Hepatic stellate cell (primary cell): ENCODE measurements at regions not wholly inside any gene's neighbourhood (a gene's known extent, or its start where the extent isn't known, plus 50 kb on each side); places are given as distances from the start of the nearest gene placed in this dataset.
"Not testable (repeated sequence)": the region's sequence is repeated elsewhere in the genome, so short reads cannot be mapped to it uniquely, and the experiment has no call there.

Source experiments
- DNase-seq: peaks from one replicate; pipeline ENCODE4 v3.0.0; 2011; ENCODE audit warnings: low spot score

- no peak for DNase-seq
Measured at GRCh38 chr14:39576736-39577135, 144.5 kb upstream of the FBXO33 start.

- DNase-seq, result no peak
Measured at GRCh38 chr14:39576258-39576657, 144.0 kb upstream of the FBXO33 start.

- no peak for DNase-seq
Measured at GRCh38 chr14:39568809-39569538, 136.7 kb upstream of the FBXO33 start.

- no peak for DNase-seq
Measured at GRCh38 chr14:39566795-39567194, 134.6 kb upstream of the FBXO33 start.

GRCh38 chr14:39563361-39563760 is 131.1 kb upstream of the FBXO33 start:
- DNase-seq, result no peak

- DNase-seq, result no peak
Measured at GRCh38 chr14:39562175-39562574, 129.9 kb upstream of the FBXO33 start.

- DNase-seq, result no peak
Measured at GRCh38 chr14:39558525-39558924, 126.3 kb upstream of the FBXO33 start.

GRCh38 chr14:39555749-39556148 is 123.5 kb upstream of the FBXO33 start:
- DNase-seq, result no peak

GRCh38 chr14:39554576-39554975 is 122.3 kb upstream of the FBXO33 start:
- no peak for DNase-seq

- no peak for DNase-seq
Measured at GRCh38 chr14:39548358-39548757, 116.1 kb upstream of the FBXO33 start.

- no peak for DNase-seq
Measured at GRCh38 chr14:39547845-39548244, 115.6 kb upstream of the FBXO33 start.

GRCh38 chr14:39505812-39506211 is 73.6 kb upstream of the FBXO33 start:
- no peak for DNase-seq

GRCh38 chr14:39500253-39500652 is 68.0 kb upstream of the FBXO33 start:
- DNase-seq, result no peak

GRCh38 chr14:39499514-39499913 is 67.3 kb upstream of the FBXO33 start:
- no peak for DNase-seq

- DNase-seq, result not testable (repeated sequence)
Measured at GRCh38 chr14:39497677-39498076, 65.4 kb upstream of the FBXO33 start.

GRCh38 chr14:39492267-39492666 is 60.0 kb upstream of the FBXO33 start:
- peak; percentile 6 for DNase-seq

GRCh38 chr14:39491134-39491571 is 58.9 kb upstream of the FBXO33 start:
- DNase-seq, result no peak

- DNase-seq, result no peak
Measured at GRCh38 chr14:39488600-39488999, 56.4 kb upstream of the FBXO33 start.

GRCh38 chr14:39483682-39484081 is 51.4 kb upstream of the FBXO33 start:
- DNase-seq, result no peak
